IMR-90 (cell line): ENCODE measurements at regions not wholly inside any gene's neighbourhood (a gene's known extent, or its start where the extent isn't known, plus 50 kb on each side); places are given as distances from the start of the nearest gene placed in this dataset.

Experiments
- ATAC-seq: fragments of 200-7000 bp; cut with Tn5 transposase; 2 replicates; pipeline ENCODE4 v1.9.1; 2020; ENCODE audit warnings: low read depth, mild to moderate bottlenecking, moderate library complexity
- BruUV-seq: library from RNA; stranded (reverse); fragments of 400-500 nt; replicated peaks from 2 replicates; lab custom pipeline; 2021; lab: Mats Ljungman, UMichigan
- CTCF ChIA-PET: fragments of 300-600 bp; formaldehyde crosslinking; extraction: SDS; loops from one replicate; lab custom pipeline; 2021; ENCODE audit warnings: antibody characterized with exemption; lab: Yijun Ruan, JAX
- POLR2A ChIA-PET: fragments of 300-600 bp; sonication (Branson Sonifier 250); formaldehyde crosslinking; loops from one replicate; lab custom pipeline; 2022; ENCODE audit warnings: antibody characterized with exemption; ENCODE audit not compliant: unreplicated experiment; lab: Charles Lee
- DNase-seq: peaks from one replicate; pipeline ENCODE4 v3.0.0; 2013
- H2AFZ ChIP-seq: replicated peaks from 2 replicates; pipeline ENCODE3; 2013; ENCODE audit warnings: low read length, mild to moderate bottlenecking; ENCODE audit not compliant: poor library complexity
- H2AK5ac ChIP-seq: 2 replicates; pipeline ENCODE4 v1.6.1; 2013; ENCODE audit warnings: low read depth, low read length, inconsistent platforms
- H2AK9ac ChIP-seq: replicated peaks from 2 replicates; pipeline ENCODE3; 2013; ENCODE audit warnings: mild to moderate bottlenecking, low read depth, low read length, moderate library complexity; ENCODE audit not compliant: poor library complexity
- H2BK120ac ChIP-seq: 2 replicates; pipeline ENCODE4 v1.6.1; 2013; ENCODE audit warnings: low read depth, low read length, inconsistent platforms
- H2BK15ac ChIP-seq: 3 replicates; pipeline ENCODE4 v1.6.1; 2013; ENCODE audit warnings: low read depth, low read length, inconsistent platforms
- H2BK20ac ChIP-seq: 2 replicates; pipeline ENCODE4 v1.6.1; 2013; ENCODE audit warnings: low read depth, mild to moderate bottlenecking, inconsistent platforms, low read length, moderate library complexity
- H2BK5ac ChIP-seq: 2 replicates; pipeline ENCODE4 v1.6.1; 2013; ENCODE audit warnings: mild to moderate bottlenecking, low read depth, low read length, inconsistent platforms; ENCODE audit not compliant: poor library complexity, severe bottlenecking
- H3K14ac ChIP-seq: replicated peaks from 2 replicates; pipeline ENCODE4 v1.6.1; 2013; ENCODE audit warnings: low read depth, low read length, inconsistent platforms
- H3K18ac ChIP-seq: 2 replicates; pipeline ENCODE4 v1.6.1; 2013; ENCODE audit warnings: low read depth, low read length, control low read depth
- H3K23ac ChIP-seq: 2 replicates; pipeline ENCODE4 v1.6.1; 2013; ENCODE audit warnings: low read depth, low read length, inconsistent platforms
- H3K27ac ChIP-seq: 2 replicates; pipeline ENCODE4 v1.5.1; 2013; ENCODE audit warnings: mild to moderate bottlenecking, control low read depth, low read length; ENCODE audit not compliant: insufficient read depth
- H3K27me3 ChIP-seq: 2 replicates; pipeline ENCODE4 v1.6.1; 2013; ENCODE audit warnings: low read length; ENCODE audit not compliant: control insufficient read depth, insufficient read depth
- H3K36me3 ChIP-seq: 2 replicates; pipeline ENCODE4 v1.6.1; 2013; ENCODE audit warnings: low read length, mixed read lengths; ENCODE audit not compliant: control insufficient read depth, insufficient read depth
- H3K4ac ChIP-seq: 2 replicates; pipeline ENCODE4 v1.6.1; 2013; ENCODE audit warnings: low read depth, low read length, inconsistent platforms
- H3K4me1 ChIP-seq: 2 replicates; pipeline ENCODE4 v1.6.1; 2013; ENCODE audit warnings: low read length, mixed read lengths; ENCODE audit not compliant: control insufficient read depth, insufficient read depth
- H3K4me2 ChIP-seq: 2 replicates; pipeline ENCODE4 v1.6.1; 2013; ENCODE audit warnings: low read depth, mild to moderate bottlenecking, control low read depth, low read length, moderate library complexity
- H3K4me3 ChIP-seq: 2 replicates; pipeline ENCODE4 v1.5.1; 2013; ENCODE audit warnings: low read depth, mild to moderate bottlenecking, control low read depth, low read length, moderate library complexity; ENCODE audit not compliant: insufficient read depth
- H3K56ac ChIP-seq: 2 replicates; pipeline ENCODE4 v1.6.1; 2013; ENCODE audit warnings: low read length, inconsistent platforms; ENCODE audit not compliant: insufficient read depth; ENCODE audit errors: extremely low read depth
- H3K79me1 ChIP-seq, 2 experiments: 2 replicates each; pipeline ENCODE4 v1.6.1; 2013; ENCODE audit warnings: low read length in 2 of 2, inconsistent platforms in 1 of 2, low read depth in 1 of 2
- H3K9ac ChIP-seq: 2 replicates; pipeline ENCODE4 v1.6.1; 2013; ENCODE audit warnings: low read depth, low read length, control low read depth
- H3K9me1 ChIP-seq: 2 replicates; pipeline ENCODE4 v1.6.1; 2013; ENCODE audit warnings: low read length, inconsistent platforms; ENCODE audit not compliant: insufficient read depth
- H3K9me3 ChIP-seq: 2 replicates; pipeline ENCODE4 v1.6.1; 2013; ENCODE audit warnings: low read length; ENCODE audit not compliant: control insufficient read depth, insufficient read depth
- H4K20me1 ChIP-seq: 2 replicates; pipeline ENCODE4 v1.6.1; 2013; ENCODE audit warnings: low read length, inconsistent platforms; ENCODE audit not compliant: insufficient read depth
- H4K5ac ChIP-seq: 2 replicates; pipeline ENCODE4 v1.6.1; 2013; ENCODE audit warnings: mild to moderate bottlenecking, low read depth, low read length, control low read depth
- H4K8ac ChIP-seq, 2 experiments: 2 replicates each; pipeline ENCODE4 v1.6.1; 2013; ENCODE audit warnings: low read depth in 2 of 2, low read length in 2 of 2, control low read depth in 1 of 2, inconsistent platforms in 1 of 2
- H4K91ac ChIP-seq: 2 replicates; pipeline ENCODE4 v1.6.1; 2013; ENCODE audit warnings: low read depth, low read length, inconsistent platforms; ENCODE audit not compliant: insufficient read depth
- CHD1 ChIP-seq: IDR thresholded peaks from 2 replicates; pipeline ENCODE4 v1.6.1; 2012; ENCODE audit warnings: low read depth, low read length, improper control_type of control experiment
- ELK1 ChIP-seq: fragments of 150-350 bp; IDR thresholded peaks from 2 replicates; pipeline ENCODE4 v1.6.1; 2016; ENCODE audit warnings: low read depth, mild to moderate bottlenecking, low read length, moderate library complexity, borderline replicate concordance
- MAFK ChIP-seq: IDR thresholded peaks from 2 replicates; pipeline ENCODE4 v1.6.1; 2012; ENCODE audit warnings: low read depth, low read length, improper control_type of control experiment
- MAZ ChIP-seq: IDR thresholded peaks from 2 replicates; pipeline ENCODE4 v1.6.1; 2012; ENCODE audit warnings: low read depth, mild to moderate bottlenecking, low read length, improper control_type of control experiment, moderate library complexity, borderline replicate concordance
- MXI1 ChIP-seq: IDR thresholded peaks from 2 replicates; pipeline ENCODE4 v1.6.1; 2012; ENCODE audit warnings: low read depth, mild to moderate bottlenecking, low read length, moderate library complexity, borderline replicate concordance
- RCOR1 ChIP-seq: IDR thresholded peaks from 2 replicates; pipeline ENCODE4 v1.6.1; 2012; ENCODE audit warnings: mild to moderate bottlenecking, low read length, improper control_type of control experiment; ENCODE audit not compliant: insufficient replicate concordance
- RFX5 ChIP-seq: IDR thresholded peaks from 2 replicates; pipeline ENCODE4 v1.8.0; 2012; ENCODE audit warnings: low read depth, mild to moderate bottlenecking, low read length, moderate library complexity
- USF2 ChIP-seq: fragments of 150-350 bp; IDR thresholded peaks from 2 replicates; pipeline ENCODE4 v1.6.1; 2017; ENCODE audit warnings: mild to moderate bottlenecking, antibody characterized with exemption, low read length, low read depth
- WGBS, 2 experiments: methylation state at CpG; one replicate each; pipeline versions ENCODE4 v1.1.5 to v1.1.7; 2013; ENCODE audit warnings: missing lambda C conversion rate in 2 of 2; ENCODE audit not compliant: insufficient read length in 1 of 2; ENCODE audit errors: extremely low coverage in 2 of 2; 5-methylcytosine and 5-hydroxymethylcytosine counted together
- dilution Hi-C: fragments of 300-500 bp; cut with HindIII; formaldehyde crosslinking; loops from one replicate; pipeline ENCODE4 v1.14.3; 2018; ENCODE audit warnings: low sequenced_read_pairs; ENCODE audit not compliant: unreplicated experiment
- in situ Hi-C: fragments of 300-500 bp; cut with MboI; formaldehyde crosslinking; loops from 3 replicates; pipeline ENCODE4 v1.14.3; 2019; ENCODE audit warnings: low sequenced_read_pairs, inconsistent platforms, mixed read lengths
- intact Hi-C: fragments of 100-400 bp; cut with micrococcal nuclease; formaldehyde crosslinking; loops from 2 replicates; pipeline ENCODE4 v1.10.0; 2022

- TF ChIP-seq ELK1 = no peak
Observed at GRCh38 chr5:124236361-124237205, 509.9 kb downstream of the ZNF608 start (continued).

- intact Hi-C loops (no loop called here), dilution Hi-C loops (no loop called here), in situ Hi-C loops (no loop called here)
- Histone ChIP-seq H3K9ac (no peak overlapping the region), H2AK5ac (no peak overlapping the region), H3K27me3 (peaks cover 3% of the 10 kb centered on the region; the same call in 1 of the 2 replicates), H3K14ac (no peak overlapping the region), H2BK20ac (no peak overlapping the region), H3K18ac (no peak overlapping the region), H2BK15ac (no peak overlapping the region), H3K9me3 (peaks cover 2% of the 10 kb centered on the region; the same call in 1 of the 2 replicates), H4K5ac (no peak overlapping the region), H3K23ac (no peak overlapping the region), H3K36me3 (no peaks in the 10 kb centered on the region), H4K20me1 (no peaks in the 10 kb centered on the region), H2BK5ac (no peak overlapping the region), H3K4me2 (no peak overlapping the region), H3K4me1 (no peaks in the 10 kb centered on the region), H3K9me1 (no peaks in the 10 kb centered on the region), H3K56ac (no peak overlapping the region), H2BK120ac (no peak overlapping the region), H4K91ac (no peak overlapping the region), H2AK9ac (no peak overlapping the region), H3K4ac (no peak overlapping the region), H2AFZ (no peak overlapping the region), H3K4me3 (no peak overlapping the region), H3K27ac (no peak overlapping the region), H4K8ac (no peak overlapping the region), H3K79me1 (no peaks in the 10 kb centered on the region)
- DNase-seq = no peak
- ATAC-seq = no peak
- BruUV-seq = no TSS peak
- WGBS, 2 experiments = no CpG with 5 or more reads among the region's 6 CpGs
- POLR2A ChIA-PET = no interaction called here
- TF ChIP-seq RCOR1 (no peak), RFX5 (no peak), CHD1 (no peak), MXI1 (no peak), MAFK (no peak), MAZ (no peak), USF2 (no peak)
- CTCF ChIA-PET = no interaction called here
Observed at GRCh38 chr5:124235576-124235975, 510.9 kb downstream of the ZNF608 start.
